ENCODE measurements at regions not wholly inside any gene's neighbourhood (a gene's known extent, or its start where the extent isn't known, plus 50 kb on each side); places are given as distances from the start of the nearest gene placed in this dataset.

- no peak overlapping the region for H3K9ac ChIP-seq
- no peaks in the 10 kb centered on the region for H3K36me3 ChIP-seq (ENCODE audit: control insufficient read depth, insufficient read depth, low read length)
- no peaks in the 10 kb centered on the region for H3K4me1 ChIP-seq
- no peaks in the 10 kb centered on the region for H3K79me2 ChIP-seq
- H3K27ac ChIP-seq: no peak overlapping the region
- H2AFZ ChIP-seq: no peak overlapping the region
- H3K27me3 ChIP-seq (ENCODE audit: control insufficient read depth, insufficient read depth, low read length): no peaks in the 10 kb centered on the region
- no peak for TF ChIP-seq CTCF (IDR thresholded peaks at IDR 0.05)
- H3K4me2 ChIP-seq (ENCODE audit: low read length): no peak overlapping the region
- H3K4me3 ChIP-seq (ENCODE audit: low read depth, low read length): no peak overlapping the region
- no peaks in the 10 kb centered on the region for H3K9me3 ChIP-seq (ENCODE audit: control insufficient read depth, low read length)
These were observed 71.0 kb downstream of the ARL4C start for GRCh38 chr2:234425639-234426603.

GRCh38 chr2:234423884-234424283 is 73.0 kb downstream of the ARL4C start:
- H2AFZ ChIP-seq: no peak overlapping the region
- no peak overlapping the region for H3K27ac ChIP-seq
- no peaks in the 10 kb centered on the region for H3K4me1 ChIP-seq
- TF ChIP-seq CTCF (IDR thresholded peaks at IDR 0.05): no peak
- no peak overlapping the region for H3K4me2 ChIP-seq (ENCODE audit: low read length)
- H3K9ac ChIP-seq: no peak overlapping the region
- H3K36me3 ChIP-seq (ENCODE audit: control insufficient read depth, insufficient read depth, low read length): no peaks in the 10 kb centered on the region
- no peaks in the 10 kb centered on the region for H3K9me3 ChIP-seq (ENCODE audit: control insufficient read depth, low read length)
- H3K4me3 ChIP-seq (ENCODE audit: low read depth, low read length): no peak overlapping the region
- no peaks in the 10 kb centered on the region for H3K79me2 ChIP-seq
- no peaks in the 10 kb centered on the region for H3K27me3 ChIP-seq (ENCODE audit: control insufficient read depth, insufficient read depth, low read length)

GRCh38 chr2:234422981-234423431 is 73.9 kb downstream of the ARL4C start:
- Histone ChIP-seq H3K27me3 (ENCODE audit: control insufficient read depth, insufficient read depth, low read length) (no peaks in the 10 kb centered on the region), H2AFZ (no peak overlapping the region), H3K4me1 (no peaks in the 10 kb centered on the region), H3K9me3 (ENCODE audit: control insufficient read depth, low read length) (no peaks in the 10 kb centered on the region), H3K36me3 (ENCODE audit: control insufficient read depth, insufficient read depth, low read length) (no peaks in the 10 kb centered on the region), H3K27ac (no peak overlapping the region), H3K9ac (no peak overlapping the region), H3K4me2 (ENCODE audit: low read length) (no peak overlapping the region), H3K4me3 (ENCODE audit: low read depth, low read length) (no peak overlapping the region), H3K79me2 (no peaks in the 10 kb centered on the region)
- TF ChIP-seq CTCF (IDR thresholded peaks at IDR 0.05): no peak

GRCh38 chr2:234422273-234422732 is 74.6 kb downstream of the ARL4C start:
- no peaks in the 10 kb centered on the region for H3K4me1 ChIP-seq
- no peaks in the 10 kb centered on the region for H3K9me3 ChIP-seq (ENCODE audit: control insufficient read depth, low read length)
- H3K36me3 ChIP-seq (ENCODE audit: control insufficient read depth, insufficient read depth, low read length): no peaks in the 10 kb centered on the region
- no peak for TF ChIP-seq CTCF (IDR thresholded peaks at IDR 0.05)
- no peaks in the 10 kb centered on the region for H3K27me3 ChIP-seq (ENCODE audit: control insufficient read depth, insufficient read depth, low read length)
- no peaks in the 10 kb centered on the region for H3K79me2 ChIP-seq
- no peak overlapping the region for H2AFZ ChIP-seq
- no peak overlapping the region for H3K27ac ChIP-seq
- no peak overlapping the region for H3K4me3 ChIP-seq (ENCODE audit: low read depth, low read length)
- no peak overlapping the region for H3K9ac ChIP-seq
- no peak overlapping the region for H3K4me2 ChIP-seq (ENCODE audit: low read length)

All from parathyroid adenoma (tissue), 2 donors.